ENCODE measurements at regions not wholly inside any gene's neighbourhood (a gene's known extent, or its start where the extent isn't known, plus 50 kb on each side); places are given as distances from the start of the nearest gene placed in this dataset.

DNA sequence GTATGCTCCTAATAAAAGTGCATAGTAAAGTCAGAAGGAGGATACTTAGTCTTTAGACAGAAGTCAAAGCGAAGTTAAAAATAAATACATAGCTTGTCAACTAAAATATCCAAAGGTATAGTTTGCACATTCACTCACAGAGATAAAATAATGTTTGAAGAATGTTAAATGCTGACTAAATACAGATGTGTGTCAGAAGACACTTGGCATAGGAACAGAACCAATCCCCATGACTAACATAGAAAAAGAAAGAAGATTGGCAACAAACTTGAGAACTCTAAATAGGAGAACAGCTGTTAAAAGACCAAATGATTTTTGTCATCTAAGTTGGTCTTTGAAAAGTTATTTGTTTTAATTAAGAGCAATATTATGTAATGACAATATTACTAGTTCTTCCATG is 1172.1 kb upstream of the RAG2 start:
- Histone ChIP-seq H3K4me3 (no peak overlapping the region), H3K9me3 (ENCODE audit: low read depth) (no peaks in the 10 kb centered on the region), H3K27ac (no peak overlapping the region), H3K36me3 (no peaks in the 10 kb centered on the region), H3K27me3 (no peaks in the 10 kb centered on the region), H3K4me1 (ENCODE audit: low read depth) (no peaks in the 10 kb centered on the region)
- no peak for DNase-seq (ENCODE audit: low read depth in 1 of 2, low spot score in 1 of 2)
- TF ChIP-seq, protein P1, sequence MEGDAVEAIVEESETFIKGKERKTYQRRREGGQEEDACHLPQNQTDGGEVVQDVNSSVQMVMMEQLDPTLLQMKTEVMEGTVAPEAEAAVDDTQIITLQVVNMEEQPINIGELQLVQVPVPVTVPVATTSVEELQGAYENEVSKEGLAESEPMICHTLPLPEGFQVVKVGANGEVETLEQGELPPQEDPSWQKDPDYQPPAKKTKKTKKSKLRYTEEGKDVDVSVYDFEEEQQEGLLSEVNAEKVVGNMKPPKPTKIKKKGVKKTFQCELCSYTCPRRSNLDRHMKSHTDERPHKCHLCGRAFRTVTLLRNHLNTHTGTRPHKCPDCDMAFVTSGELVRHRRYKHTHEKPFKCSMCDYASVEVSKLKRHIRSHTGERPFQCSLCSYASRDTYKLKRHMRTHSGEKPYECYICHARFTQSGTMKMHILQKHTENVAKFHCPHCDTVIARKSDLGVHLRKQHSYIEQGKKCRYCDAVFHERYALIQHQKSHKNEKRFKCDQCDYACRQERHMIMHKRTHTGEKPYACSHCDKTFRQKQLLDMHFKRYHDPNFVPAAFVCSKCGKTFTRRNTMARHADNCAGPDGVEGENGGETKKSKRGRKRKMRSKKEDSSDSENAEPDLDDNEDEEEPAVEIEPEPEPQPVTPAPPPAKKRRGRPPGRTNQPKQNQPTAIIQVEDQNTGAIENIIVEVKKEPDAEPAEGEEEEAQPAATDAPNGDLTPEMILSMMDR (IDR thresholded peaks at IDR 0.05; ENCODE audit: low read depth, low read length) = no peak

DNA sequence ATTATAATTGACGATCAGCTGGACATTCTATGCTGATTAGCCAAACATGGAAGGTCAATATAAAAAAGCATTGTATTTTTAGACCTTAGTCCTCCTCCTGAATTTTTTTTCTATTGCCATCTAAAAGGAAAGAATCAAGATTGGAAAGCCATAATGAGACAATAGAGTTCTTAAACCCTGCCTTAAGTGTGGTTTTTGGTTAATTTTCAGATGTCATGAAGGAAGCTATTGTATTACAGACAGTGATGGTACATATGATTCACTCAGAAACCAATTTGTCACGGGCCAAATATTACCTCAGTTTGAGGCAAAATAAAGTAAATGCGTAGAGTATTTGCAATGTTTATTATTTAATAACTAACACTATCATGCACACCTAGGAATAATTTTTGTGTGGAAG is 1164.0 kb upstream of the RAG2 start:
- Histone ChIP-seq H3K27me3 (no peaks in the 10 kb centered on the region), H3K4me1 (ENCODE audit: low read depth) (no peaks in the 10 kb centered on the region), H3K36me3 (no peaks in the 10 kb centered on the region), H3K9me3 (ENCODE audit: low read depth) (no peaks in the 10 kb centered on the region), H3K27ac (no peak overlapping the region), H3K4me3 (no peak overlapping the region)
- TF ChIP-seq, protein P1 (IDR thresholded peaks at IDR 0.05; ENCODE audit: low read depth, low read length) = no peak
- no peak for DNase-seq (ENCODE audit: low read depth in 1 of 2, low spot score in 1 of 2)

DNA sequence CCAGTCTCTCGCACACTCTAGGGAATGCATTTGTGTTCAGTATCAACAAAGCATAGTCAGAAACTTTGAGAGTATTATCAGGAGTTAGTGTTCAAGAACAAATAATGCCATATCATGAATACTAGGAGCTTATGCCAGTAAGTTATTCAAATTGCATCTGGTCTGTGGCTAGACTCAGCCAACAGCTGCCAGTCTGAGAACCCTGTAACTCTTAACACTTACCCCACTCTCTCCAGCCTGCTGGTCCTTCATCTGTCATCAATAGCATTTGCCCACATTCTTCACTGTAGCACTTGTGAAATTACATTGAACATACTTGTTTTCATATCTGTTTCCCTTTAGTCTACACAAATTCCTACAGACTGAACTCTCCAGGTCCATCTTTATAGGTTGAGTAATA is 1157.5 kb upstream of the RAG2 start:
- Histone ChIP-seq H3K4me1 (ENCODE audit: low read depth) (no peaks in the 10 kb centered on the region), H3K27me3 (no peaks in the 10 kb centered on the region), H3K36me3 (no peaks in the 10 kb centered on the region), H3K4me3 (no peak overlapping the region), H3K27ac (no peak overlapping the region), H3K9me3 (ENCODE audit: low read depth) (no peaks in the 10 kb centered on the region)
- peak in 1 of 2 donors; percentile 50 for DNase-seq (ENCODE audit: low read depth in 1 of 2, low spot score in 1 of 2)
- TF ChIP-seq, protein P1 (IDR thresholded peaks at IDR 0.05; ENCODE audit: low read depth, low read length) = no peak

DNA sequence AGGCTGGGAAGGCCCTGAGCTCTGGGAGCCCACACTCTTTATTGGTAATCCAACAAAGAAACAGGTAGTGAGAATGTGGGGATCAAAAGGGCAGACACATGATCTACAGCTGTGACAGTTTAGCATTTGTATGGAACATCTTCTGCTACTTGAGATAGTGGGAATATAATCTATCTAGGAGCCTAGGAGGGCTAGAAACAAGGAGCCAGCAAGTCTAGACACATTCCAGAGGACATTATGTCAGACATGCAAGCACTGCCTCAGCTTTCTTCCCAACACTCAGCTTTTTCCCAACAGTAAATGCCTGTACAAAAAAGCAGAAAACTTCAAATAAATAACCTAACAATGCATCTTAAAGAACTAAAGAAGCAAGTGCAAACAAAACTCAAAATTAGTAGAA is 1150.6 kb upstream of the RAG2 start:
- Histone ChIP-seq H3K4me3 (no peak overlapping the region), H3K36me3 (no peaks in the 10 kb centered on the region), H3K9me3 (ENCODE audit: low read depth) (no peaks in the 10 kb centered on the region), H3K27me3 (no peaks in the 10 kb centered on the region), H3K27ac (no peak overlapping the region), H3K4me1 (ENCODE audit: low read depth) (no peaks in the 10 kb centered on the region)
- TF ChIP-seq, protein P1 (IDR thresholded peaks at IDR 0.05; ENCODE audit: low read depth, low read length) = no peak
- no peak for DNase-seq (ENCODE audit: low read depth in 1 of 2, low spot score in 1 of 2)

DNA sequence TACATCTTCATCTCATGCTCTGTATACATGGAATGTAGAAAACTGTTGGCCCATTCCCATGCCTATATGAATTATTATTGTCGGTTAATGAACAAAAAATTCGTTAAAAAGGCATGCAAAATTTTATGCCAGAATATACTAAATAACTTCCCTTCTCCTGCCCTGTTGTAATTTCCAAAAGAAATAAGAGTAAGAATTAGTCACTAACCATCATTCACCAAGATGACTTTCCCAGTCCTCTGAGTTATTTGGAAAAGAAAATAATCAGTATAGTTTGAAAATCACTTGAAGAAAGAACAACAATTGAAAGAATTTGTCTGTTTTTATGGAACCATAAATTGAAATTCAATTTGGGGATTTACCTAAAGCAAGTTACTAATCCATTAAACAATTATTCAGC is 1149.1 kb upstream of the RAG2 start:
- H3K27me3 ChIP-seq = no peaks in the 10 kb centered on the region
- no peak for DNase-seq (ENCODE audit: low read depth in 1 of 2, low spot score in 1 of 2)
- no peaks in the 10 kb centered on the region for H3K4me1 ChIP-seq (ENCODE audit: low read depth)
- H3K36me3 ChIP-seq = no peaks in the 10 kb centered on the region
- no peaks in the 10 kb centered on the region for H3K9me3 ChIP-seq (ENCODE audit: low read depth)
- no peak overlapping the region for H3K27ac ChIP-seq
- TF ChIP-seq, protein P1 (IDR thresholded peaks at IDR 0.05; ENCODE audit: low read depth, low read length) = no peak
- no peak overlapping the region for H3K4me3 ChIP-seq

DNA sequence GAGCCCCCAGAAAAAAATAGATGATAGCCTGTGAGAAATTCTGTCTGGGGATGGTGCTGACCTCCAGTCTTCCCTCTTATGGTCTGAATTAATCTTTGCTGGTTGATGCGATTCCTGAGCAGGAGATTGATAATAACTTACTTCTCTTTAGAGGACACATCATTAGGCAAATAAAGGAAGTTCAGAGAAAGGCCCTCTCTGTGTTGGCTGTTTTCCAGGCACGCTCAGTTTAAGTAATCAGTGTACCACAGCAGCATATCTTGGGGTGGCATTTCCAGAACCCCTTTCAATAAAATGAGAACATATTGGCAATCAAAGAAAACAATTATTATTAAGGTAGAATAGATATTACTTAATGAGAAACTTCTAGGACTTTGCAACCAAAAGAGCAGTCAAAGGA is 1129.3 kb upstream of the RAG2 start:
- H3K36me3 ChIP-seq = no peaks in the 10 kb centered on the region

More for the DNA sequence above, 1129.3 kb upstream of the RAG2 start:
- no peaks in the 10 kb centered on the region for H3K27me3 ChIP-seq
- DNase-seq (ENCODE audit: low read depth in 1 of 2, low spot score in 1 of 2) = no peak
- TF ChIP-seq, protein P1 (IDR thresholded peaks at IDR 0.05; ENCODE audit: low read depth, low read length) = no peak
- no peaks in the 10 kb centered on the region for H3K9me3 ChIP-seq (ENCODE audit: low read depth)
- no peak overlapping the region for H3K4me3 ChIP-seq
- H3K27ac ChIP-seq = no peak overlapping the region
- H3K4me1 ChIP-seq (ENCODE audit: low read depth) = no peaks in the 10 kb centered on the region
